Upper lobe of right lung (tissue), 1 donor: ENCODE measurements at regions not wholly inside any gene's neighbourhood (a gene's known extent, or its start where the extent isn't known, plus 50 kb on each side); places are given as distances from the start of the nearest gene placed in this dataset.

Experiments
- ATAC-seq: fragments of 200-7000 bp; cut with Tn5 transposase; one replicate; pipeline ENCODE4 v1.9.1; 2020; ENCODE audit warnings: mild to moderate bottlenecking, moderate library complexity
- DNase-seq: peaks from one replicate; pipeline ENCODE4 v3.0.0-alpha.2; 2020
- H3K27ac ChIP-seq: fragments of 200-600 bp; one replicate; pipeline ENCODE4 v1.8.0; 2022
- H3K27me3 ChIP-seq: fragments of 200-600 bp; one replicate; pipeline ENCODE4 v1.8.0; 2022; ENCODE audit warnings: mild to moderate bottlenecking
- H3K36me3 ChIP-seq: fragments of 200-600 bp; one replicate; pipeline ENCODE4 v1.8.0; 2022
- H3K4me1 ChIP-seq: fragments of 200-600 bp; one replicate; pipeline ENCODE4 v1.8.0; 2022
- H3K4me3 ChIP-seq: fragments of 200-600 bp; one replicate; pipeline ENCODE4 v1.8.0; 2022; ENCODE audit warnings: mild to moderate bottlenecking
- H3K9me3 ChIP-seq: fragments of 200-600 bp; one replicate; pipeline ENCODE4 v1.8.0; 2022
- intact Hi-C: fragments of 100-400 bp; cut with DNase I; formaldehyde crosslinking; loops from one replicate; pipeline ENCODE4 v1.11.0; 2022
- TF ChIP-seq, protein P1 (sequence below): fragments of 200-600 bp; IDR thresholded peaks from one replicate; pipeline ENCODE4 v1.8.0; 2022; ENCODE audit warnings: antibody characterized with exemption
- donor health status: DM: no; HTN: yes; CAD: no; lungs with severe emphysema.

DNA sequence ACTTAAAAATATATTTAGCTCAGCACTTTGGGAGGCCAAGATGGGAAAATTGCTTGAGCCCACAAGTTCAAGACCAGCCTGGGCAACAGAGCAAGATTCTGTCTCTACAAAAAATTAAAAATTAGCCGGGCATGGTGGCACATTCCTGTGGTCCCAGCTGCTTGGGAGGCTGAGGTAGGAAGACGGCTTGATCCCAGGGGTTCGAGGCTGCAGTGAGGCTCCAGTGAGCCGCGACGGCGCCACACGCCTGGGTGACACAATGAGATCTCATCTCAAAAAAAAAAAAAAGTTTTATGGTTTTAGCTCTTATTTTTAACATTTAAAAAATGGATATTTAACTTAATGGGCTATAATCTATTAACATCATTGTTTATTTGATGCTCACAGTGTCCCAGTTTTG is 97.2 kb upstream of the RIPOR2 start:
- Histone ChIP-seq H3K36me3 (no peaks in the 10 kb centered on the region), H3K4me1 (peaks cover 10% of the 10 kb centered on the region), H3K9me3 (no peaks in the 10 kb centered on the region), H3K27ac (no peak overlapping the region), H3K27me3 (no peaks in the 10 kb centered on the region), H3K4me3 (no peak overlapping the region)
- intact Hi-C loops: no loop called here
- ATAC-seq: no peak
- TF ChIP-seq, protein P1, sequence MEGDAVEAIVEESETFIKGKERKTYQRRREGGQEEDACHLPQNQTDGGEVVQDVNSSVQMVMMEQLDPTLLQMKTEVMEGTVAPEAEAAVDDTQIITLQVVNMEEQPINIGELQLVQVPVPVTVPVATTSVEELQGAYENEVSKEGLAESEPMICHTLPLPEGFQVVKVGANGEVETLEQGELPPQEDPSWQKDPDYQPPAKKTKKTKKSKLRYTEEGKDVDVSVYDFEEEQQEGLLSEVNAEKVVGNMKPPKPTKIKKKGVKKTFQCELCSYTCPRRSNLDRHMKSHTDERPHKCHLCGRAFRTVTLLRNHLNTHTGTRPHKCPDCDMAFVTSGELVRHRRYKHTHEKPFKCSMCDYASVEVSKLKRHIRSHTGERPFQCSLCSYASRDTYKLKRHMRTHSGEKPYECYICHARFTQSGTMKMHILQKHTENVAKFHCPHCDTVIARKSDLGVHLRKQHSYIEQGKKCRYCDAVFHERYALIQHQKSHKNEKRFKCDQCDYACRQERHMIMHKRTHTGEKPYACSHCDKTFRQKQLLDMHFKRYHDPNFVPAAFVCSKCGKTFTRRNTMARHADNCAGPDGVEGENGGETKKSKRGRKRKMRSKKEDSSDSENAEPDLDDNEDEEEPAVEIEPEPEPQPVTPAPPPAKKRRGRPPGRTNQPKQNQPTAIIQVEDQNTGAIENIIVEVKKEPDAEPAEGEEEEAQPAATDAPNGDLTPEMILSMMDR: no peak
- DNase-seq: no peak

DNA sequence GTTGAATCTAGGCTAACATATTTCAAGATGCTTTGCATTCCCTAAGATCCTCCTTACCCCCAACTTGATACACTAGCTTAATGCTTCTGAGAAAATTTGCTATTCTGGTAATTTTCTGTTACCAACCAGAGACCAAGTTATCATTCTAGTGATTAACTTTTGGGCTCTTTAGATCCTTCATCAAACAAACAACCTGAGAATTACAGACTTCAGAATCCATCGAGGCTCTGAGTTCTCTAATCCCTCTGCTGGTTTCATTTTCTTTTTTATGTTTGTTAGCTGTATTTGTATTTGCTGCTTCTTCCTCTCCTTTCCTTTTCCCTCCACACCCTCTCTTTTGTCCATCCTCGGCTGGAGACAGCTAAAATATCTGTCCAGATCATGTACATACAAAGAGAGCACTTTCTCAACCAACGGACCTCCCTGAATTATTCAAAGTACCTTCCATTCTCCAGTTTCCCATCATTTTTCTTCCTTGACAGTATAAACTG is 98.7 kb upstream of the RIPOR2 start:
- Histone ChIP-seq H3K27ac (peak overlapping the region; percentile 63), H3K27me3 (no peaks in the 10 kb centered on the region), H3K4me3 (peak overlapping the region; percentile 36), H3K4me1 (peaks cover 10% of the 10 kb centered on the region), H3K9me3 (no peaks in the 10 kb centered on the region), H3K36me3 (no peaks in the 10 kb centered on the region)
- no peak for DNase-seq
- ATAC-seq: no peak
- intact Hi-C loops: no loop called here
- TF ChIP-seq, protein P1: no peak

DNA sequence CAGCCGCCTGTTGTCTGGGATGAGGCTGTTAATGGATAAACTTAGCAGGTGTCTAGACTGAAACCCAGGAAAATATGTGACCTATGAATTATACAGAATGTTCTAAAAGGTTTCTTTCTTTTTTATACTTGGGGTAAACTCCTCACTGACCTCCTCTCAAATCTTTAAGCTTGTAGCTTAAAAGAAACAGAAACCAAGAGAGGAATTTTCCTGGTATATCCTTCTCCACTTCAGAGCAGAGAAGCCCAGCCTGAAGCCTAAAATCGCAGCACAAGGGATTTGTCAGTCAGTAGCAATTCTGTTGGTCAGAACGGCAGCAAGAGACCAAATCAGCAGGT is 99.4 kb upstream of the RIPOR2 start:
- H3K36me3 ChIP-seq: no peaks in the 10 kb centered on the region
- ATAC-seq (no peak), DNase-seq (no peak)
- TF ChIP-seq, protein P1: no peak
- H3K4me3 ChIP-seq: peak overlapping the region; percentile 36
- intact Hi-C loops: no loop called here
- no peaks in the 10 kb centered on the region for H3K9me3 ChIP-seq
- H3K27me3 ChIP-seq: no peaks in the 10 kb centered on the region
- H3K4me1 ChIP-seq: peaks cover 10% of the 10 kb centered on the region
- peak overlapping the region; percentile 63 for H3K27ac ChIP-seq

DNA sequence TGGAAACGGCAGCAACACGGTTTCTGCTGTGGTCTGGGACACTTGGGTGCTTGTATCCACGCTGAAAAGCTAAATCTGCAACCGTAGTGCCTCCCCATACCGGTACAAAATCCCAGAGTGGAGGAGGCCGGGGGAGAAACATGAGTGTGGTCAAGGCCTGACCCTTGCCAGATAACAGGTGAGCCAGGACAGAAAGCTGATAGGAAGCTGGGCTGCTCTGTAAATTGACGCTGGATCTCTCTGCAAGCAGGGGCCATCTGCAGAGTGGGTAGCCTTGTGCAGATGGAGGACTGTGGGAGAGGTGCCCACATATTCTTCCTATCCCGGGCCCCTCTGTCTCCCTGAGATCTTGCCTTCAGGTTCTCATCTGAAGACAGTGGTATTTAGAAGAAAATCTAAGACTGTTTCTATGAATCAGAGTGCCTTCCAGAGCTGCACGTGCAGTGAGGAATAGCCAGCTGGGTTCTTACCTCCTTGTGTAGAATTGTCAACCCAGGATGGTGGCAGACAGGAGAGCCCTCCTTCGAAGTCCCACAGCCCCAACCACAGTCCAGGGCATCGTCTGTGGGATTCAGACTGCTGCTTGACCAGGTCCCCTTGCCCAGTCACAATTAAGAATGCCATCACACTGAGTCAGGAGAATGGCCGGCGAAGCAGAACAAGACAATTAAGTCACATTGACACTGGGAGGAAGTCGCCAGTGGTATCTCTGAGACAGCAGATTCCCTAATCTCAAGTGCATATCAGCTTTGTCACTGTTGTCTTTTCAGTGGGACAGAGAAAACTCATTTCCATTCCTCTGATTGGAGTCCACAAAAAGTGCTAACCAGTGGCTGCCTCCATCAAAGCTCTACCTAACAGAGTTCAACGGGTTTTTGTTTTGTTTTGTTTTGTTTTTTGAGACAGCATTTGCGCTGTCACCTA is 100.0 kb upstream of the RIPOR2 start:
- DNase-seq: no peak
- Histone ChIP-seq H3K27me3 (no peaks in the 10 kb centered on the region), H3K36me3 (no peaks in the 10 kb centered on the region), H3K4me3 (peak overlapping the region; percentile 36), H3K4me1 (peaks cover 10% of the 10 kb centered on the region), H3K27ac (peak overlapping the region; percentile 63), H3K9me3 (no peaks in the 10 kb centered on the region)
- peak; percentile 75 for ATAC-seq
- TF ChIP-seq, protein P1: no peak
- intact Hi-C loops: no loop called here

DNA sequence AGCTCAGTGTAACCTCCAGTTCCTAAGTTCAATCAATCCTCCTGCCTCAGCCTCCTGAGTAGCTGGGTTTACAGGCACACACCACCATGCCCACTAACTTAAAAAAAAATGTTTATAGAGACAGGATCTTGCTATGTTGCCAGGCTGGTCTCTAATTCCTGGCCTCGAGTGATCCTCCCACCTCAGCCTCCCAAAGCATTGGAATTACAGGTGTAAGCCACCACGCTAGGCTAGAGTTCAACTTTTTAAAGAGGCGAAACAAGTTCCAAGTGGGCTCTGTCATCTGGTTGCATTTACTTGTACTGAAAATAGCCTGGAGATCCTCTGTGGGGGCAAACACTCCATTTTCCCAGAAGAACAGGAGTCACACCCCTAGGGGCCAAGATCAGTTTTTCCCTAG is 100.7 kb upstream of the RIPOR2 start:
- TF ChIP-seq, protein P1: no peak
- intact Hi-C loops: no loop called here
- DNase-seq (no peak), ATAC-seq (no peak)
- Histone ChIP-seq H3K27ac (no peak overlapping the region), H3K9me3 (no peaks in the 10 kb centered on the region), H3K36me3 (no peaks in the 10 kb centered on the region), H3K27me3 (no peaks in the 10 kb centered on the region), H3K4me1 (peaks cover 10% of the 10 kb centered on the region), H3K4me3 (no peak overlapping the region)
